Smooth muscle cell (in vitro differentiated cells): ENCODE measurements at regions not wholly inside any gene's neighbourhood (a gene's known extent, or its start where the extent isn't known, plus 50 kb on each side); places are given as distances from the start of the nearest gene placed in this dataset.

Experiments used
- DNase-seq: peaks from one replicate; lab custom pipeline; 2025; ENCODE audit not compliant: unreplicated experiment; lab: John Stamatoyannopoulos, UW
- H2AFZ ChIP-seq: fragments of 200-600 bp; sonication (generic); 2 replicates; pipeline ENCODE4 v1.6.0; 2016; ENCODE audit warnings: antibody characterized with exemption, low read depth, mild to moderate bottlenecking
- H3F3A ChIP-seq: fragments of 200-600 bp; sonication (generic); 2 replicates; pipeline ENCODE4 v1.6.0; 2017; ENCODE audit warnings: antibody characterized with exemption, low read depth
- H3K27ac ChIP-seq: fragments of 200-600 bp; sonication (generic); 2 replicates; pipeline ENCODE4 v1.5.1; 2016; ENCODE audit warnings: low read depth, mild to moderate bottlenecking
- H3K27me3 ChIP-seq: fragments of 200-600 bp; sonication (generic); 2 replicates; pipeline ENCODE4 v1.6.1; 2016; ENCODE audit warnings: low read depth, mild to moderate bottlenecking
- H3K36me3 ChIP-seq: fragments of 200-600 bp; sonication (generic); 2 replicates; pipeline ENCODE4 v1.5.1; 2016; ENCODE audit warnings: low read depth
- H3K4me1 ChIP-seq: fragments of 200-600 bp; sonication (generic); 2 replicates; pipeline ENCODE4 v1.5.1; 2016; ENCODE audit warnings: low read depth
- H3K4me2 ChIP-seq: fragments of 200-600 bp; sonication (generic); 2 replicates; pipeline ENCODE4 v1.6.0; 2016; ENCODE audit warnings: mild to moderate bottlenecking
- H3K4me3 ChIP-seq: fragments of 200-600 bp; sonication (generic); 2 replicates; pipeline ENCODE4 v1.5.1; 2016; ENCODE audit warnings: mild to moderate bottlenecking
- H3K79me2 ChIP-seq: fragments of 200-600 bp; sonication (generic); 2 replicates; pipeline ENCODE4 v1.6.0; 2016; ENCODE audit warnings: low read depth, mild to moderate bottlenecking
- H3K9ac ChIP-seq: fragments of 200-600 bp; sonication (generic); 2 replicates; pipeline ENCODE4 v1.6.0; 2016; ENCODE audit warnings: low read depth
- H3K9me3 ChIP-seq: fragments of 200-600 bp; sonication (generic); replicated peaks from 2 replicates; pipeline ENCODE4 v1.5.1; 2016; ENCODE audit warnings: low read depth
- H4K20me1 ChIP-seq: fragments of 200-600 bp; sonication (generic); 2 replicates; pipeline ENCODE4 v1.6.0; 2016; ENCODE audit warnings: low read depth
- CTCF ChIP-seq: fragments of 200-600 bp; sonication (generic); IDR thresholded peaks from 2 replicates; pipeline ENCODE4 v1.5.1; 2017; ENCODE audit warnings: borderline replicate concordance, mild to moderate bottlenecking, antibody characterized with exemption; ENCODE audit not compliant: insufficient read depth, poor library complexity, severe bottlenecking
- WGBS: methylation state at CpG from one replicate; pipeline ENCODE4 v1.1.7; 2016; ENCODE audit warnings: low lambda C conversion rate; 5-methylcytosine and 5-hydroxymethylcytosine counted together

DNA sequence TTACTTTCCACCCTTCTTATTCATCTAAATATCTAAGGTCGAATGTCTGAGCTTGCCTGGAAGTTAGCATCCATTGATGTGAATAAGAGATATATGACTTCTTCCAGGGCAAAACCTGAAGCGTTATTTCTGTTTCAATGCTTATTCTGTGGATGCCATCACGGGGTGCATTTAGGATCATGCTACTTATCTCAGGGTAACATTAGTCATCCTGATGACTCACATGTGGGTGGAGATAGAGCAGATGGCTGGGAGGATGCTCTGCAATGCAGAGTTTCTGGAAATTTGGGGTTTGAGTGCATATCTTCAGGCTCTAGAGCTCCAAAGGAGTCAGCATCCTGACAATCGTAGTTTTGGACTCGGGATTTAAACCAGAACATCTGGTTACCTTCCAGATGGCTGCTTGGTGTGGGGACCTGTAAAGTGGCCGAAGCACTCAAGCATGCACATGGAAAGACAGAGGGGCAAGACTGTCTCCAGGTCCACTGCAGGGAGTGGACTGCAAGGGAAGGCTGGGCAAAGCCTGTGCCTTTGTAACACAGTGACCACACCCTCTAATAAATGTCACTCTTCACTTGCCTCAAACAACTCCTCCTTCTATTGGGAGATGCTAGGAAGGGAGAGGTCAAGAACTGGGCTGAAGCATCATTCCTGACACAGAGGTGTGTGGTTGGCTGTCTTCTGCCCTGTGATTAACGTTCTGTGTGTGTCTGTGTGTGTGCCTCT lies 175.2 kb upstream of the SALL1 start:
- Histone ChIP-seq H3K27me3 (no peaks in the 10 kb centered on the region), H3K4me2 (peak overlapping the region; percentile 3), H3K9ac (no peak overlapping the region), H3F3A (peaks cover 11% of the 10 kb centered on the region), H3K4me1 (no peaks in the 10 kb centered on the region), H3K9me3 (no peaks in the 10 kb centered on the region), H3K79me2 (no peaks in the 10 kb centered on the region), H3K36me3 (no peaks in the 10 kb centered on the region), H4K20me1 (no peaks in the 10 kb centered on the region), H3K27ac (peak overlapping the region; percentile 65), H2AFZ (no peak overlapping the region), H3K4me3 (no peak overlapping the region)
- no peak for DNase-seq
- TF ChIP-seq CTCF, result no peak
- WGBS, result 24% methylated on average over 7 of the region's 7 CpGs

DNA sequence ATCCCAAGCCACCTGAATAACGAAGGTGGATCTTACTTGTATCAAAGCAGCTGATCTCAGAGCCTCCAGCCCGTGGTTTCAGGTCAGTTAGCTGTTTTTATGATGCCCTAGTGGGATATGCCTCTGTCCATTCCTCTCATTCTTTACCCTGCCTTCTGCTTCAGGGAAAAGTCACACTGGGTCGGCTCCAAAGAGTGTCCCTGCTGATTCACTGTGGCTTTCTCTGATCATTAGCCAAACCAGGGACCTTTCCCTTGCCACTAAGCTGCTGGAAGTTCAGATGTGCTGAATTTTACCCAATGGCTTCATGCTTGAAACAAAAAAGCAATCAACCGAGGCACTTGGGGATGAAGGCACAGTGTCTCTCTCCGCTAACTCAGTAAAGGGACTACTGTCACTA lies 170.2 kb upstream of the SALL1 start:
- Histone ChIP-seq H3K9ac (no peak overlapping the region), H4K20me1 (no peaks in the 10 kb centered on the region), H3K27me3 (peaks cover 2% of the 10 kb centered on the region), H3K4me1 (no peaks in the 10 kb centered on the region), H3K27ac (no peak overlapping the region), H3F3A (peaks cover 6% of the 10 kb centered on the region), H3K79me2 (no peaks in the 10 kb centered on the region), H3K4me2 (no peak overlapping the region), H3K36me3 (no peaks in the 10 kb centered on the region), H3K9me3 (no peaks in the 10 kb centered on the region), H3K4me3 (no peak overlapping the region), H2AFZ (no peak overlapping the region)
- no peak for TF ChIP-seq CTCF
- DNase-seq, result no peak
- WGBS, result 64% methylated on average over 5 of the region's 5 CpGs

DNA sequence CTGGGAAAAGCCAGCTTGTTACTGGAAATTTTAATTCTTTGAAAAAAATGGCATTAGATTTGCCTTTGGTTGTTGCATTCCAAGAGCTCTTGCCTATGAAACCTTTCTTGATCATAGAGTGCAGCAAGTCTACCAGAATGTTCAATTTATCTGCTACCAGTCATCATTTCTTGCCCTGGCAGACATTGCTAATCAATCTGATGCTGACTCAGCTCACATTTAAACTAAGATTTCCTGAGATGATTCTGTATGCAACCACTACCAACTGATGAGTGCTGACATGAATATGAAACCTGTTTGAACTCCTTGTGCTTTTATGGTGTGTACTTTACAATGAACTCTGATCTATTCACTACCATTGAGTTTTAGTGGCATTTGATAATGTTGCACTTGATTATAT lies 166.5 kb upstream of the SALL1 start:
- DNase-seq, result no peak
- no peak overlapping the region for H3K27ac ChIP-seq
- no peak overlapping the region for H3K4me2 ChIP-seq
- no peaks in the 10 kb centered on the region for H3K36me3 ChIP-seq
- H3K9me3 ChIP-seq, result no peaks in the 10 kb centered on the region
- no peaks in the 10 kb centered on the region for H3K79me2 ChIP-seq
- H3K27me3 ChIP-seq, result peaks cover 3% of the 10 kb centered on the region
- no peak overlapping the region for H2AFZ ChIP-seq
- no peak for TF ChIP-seq CTCF
- no peaks in the 10 kb centered on the region for H3K4me1 ChIP-seq
- peaks cover 6% of the 10 kb centered on the region for H3F3A ChIP-seq
- H3K4me3 ChIP-seq, result no peak overlapping the region
- H3K9ac ChIP-seq, result no peak overlapping the region
- H4K20me1 ChIP-seq, result no peaks in the 10 kb centered on the region

GRCh38 chr16:51313198-51313597 lies 162.1 kb upstream of the SALL1 start:
- Histone ChIP-seq H2AFZ (no peak overlapping the region), H3K36me3 (no peaks in the 10 kb centered on the region), H3K4me3 (no peak overlapping the region), H3K79me2 (no peaks in the 10 kb centered on the region), H3K27ac (no peak overlapping the region), H3K9ac (no peak overlapping the region), H3K4me1 (no peaks in the 10 kb centered on the region), H3K4me2 (no peak overlapping the region), H3K27me3 (peaks cover 3% of the 10 kb centered on the region), H3K9me3 (no peaks in the 10 kb centered on the region), H4K20me1 (no peaks in the 10 kb centered on the region), H3F3A (no peaks in the 10 kb centered on the region)
- DNase-seq, result no peak
- TF ChIP-seq CTCF, result no peak
- WGBS, result 88% methylated on average over 2 of the region's 2 CpGs
